HL-60/S4 treated with retinoic acid at 250 ng/mL for 4 days and 3 days (cell line): ENCODE measurements at regions not wholly inside any gene's neighbourhood (a gene's known extent, or its start where the extent isn't known, plus 50 kb on each side); places are given as distances from the start of the nearest gene placed in this dataset.

Experiments used
- in situ Hi-C: fragments of 300-500 bp; cut with MboI; formaldehyde crosslinking; loops from 2 replicates; pipeline ENCODE4 v1.7.0; 2022; ENCODE audit warnings: low sequenced_read_pairs

DNA sequence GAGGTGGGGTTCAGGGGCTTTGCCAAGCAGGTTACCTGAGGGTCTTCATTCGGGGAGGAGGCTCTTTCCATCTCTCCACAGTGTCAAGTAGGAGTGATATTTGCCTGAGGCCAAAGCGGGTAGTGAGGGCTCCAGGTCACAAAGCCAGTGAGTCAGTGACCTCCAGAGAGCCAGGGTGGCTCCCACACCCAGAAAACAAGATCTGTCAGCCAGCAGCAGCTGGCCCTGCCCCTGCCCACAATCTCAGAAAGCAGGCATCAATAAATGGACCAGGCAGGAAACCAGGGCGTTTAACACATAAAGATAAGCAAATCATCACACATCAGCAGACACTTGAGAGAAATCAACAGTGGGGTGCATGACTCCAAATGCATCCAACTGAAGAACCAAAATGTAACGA is 250.8 kb downstream of the CDH26 start:
- in situ Hi-C loops = loop anchor here (25.0 kb wide), 1 partner anchor 903 kb away; no protein-coding TSS in a partner anchor

DNA sequence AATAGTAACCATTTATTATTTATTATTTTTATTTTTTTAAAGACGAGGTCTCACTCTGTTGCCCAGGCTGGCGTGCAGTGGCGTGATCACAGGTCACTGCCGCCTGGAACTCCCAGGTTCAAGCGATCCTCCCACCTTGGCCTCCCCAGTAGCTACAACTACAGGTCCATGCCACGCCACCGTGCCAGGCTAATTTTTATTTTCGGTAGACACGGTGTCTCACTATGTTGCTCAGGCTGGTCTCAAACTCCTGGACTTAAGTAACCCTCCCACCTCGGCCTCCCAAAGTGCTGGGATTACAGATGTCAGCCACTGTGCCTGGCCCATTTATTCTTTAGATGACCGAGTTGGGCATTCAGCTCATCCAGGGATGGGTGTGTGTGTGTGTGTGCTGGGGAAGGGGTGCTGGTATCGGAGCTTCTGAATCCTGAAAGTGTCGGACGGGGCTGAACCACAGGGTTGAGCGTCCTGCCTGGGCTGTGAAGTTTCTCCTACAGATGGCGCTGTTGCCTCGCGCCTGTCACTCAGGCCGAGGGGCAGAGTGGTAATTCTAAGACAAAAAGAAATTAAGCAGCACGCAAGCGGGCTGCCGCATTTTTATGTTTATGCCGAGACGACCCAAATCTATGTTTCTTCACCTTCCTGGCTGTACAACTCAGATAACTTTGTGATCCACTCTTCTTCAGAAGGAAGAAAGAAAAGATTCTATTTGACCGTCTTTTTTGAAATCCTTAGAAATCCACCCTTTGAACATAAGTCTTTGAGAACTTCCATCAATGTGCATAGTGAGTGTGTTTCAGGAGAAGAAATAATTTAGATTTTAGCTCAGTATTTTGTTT is 252.8 kb downstream of the CDH26 start:
- in situ Hi-C loops = loop anchor here (25.0 kb wide), 1 partner anchor 901 kb away; no protein-coding TSS in a partner anchor

DNA sequence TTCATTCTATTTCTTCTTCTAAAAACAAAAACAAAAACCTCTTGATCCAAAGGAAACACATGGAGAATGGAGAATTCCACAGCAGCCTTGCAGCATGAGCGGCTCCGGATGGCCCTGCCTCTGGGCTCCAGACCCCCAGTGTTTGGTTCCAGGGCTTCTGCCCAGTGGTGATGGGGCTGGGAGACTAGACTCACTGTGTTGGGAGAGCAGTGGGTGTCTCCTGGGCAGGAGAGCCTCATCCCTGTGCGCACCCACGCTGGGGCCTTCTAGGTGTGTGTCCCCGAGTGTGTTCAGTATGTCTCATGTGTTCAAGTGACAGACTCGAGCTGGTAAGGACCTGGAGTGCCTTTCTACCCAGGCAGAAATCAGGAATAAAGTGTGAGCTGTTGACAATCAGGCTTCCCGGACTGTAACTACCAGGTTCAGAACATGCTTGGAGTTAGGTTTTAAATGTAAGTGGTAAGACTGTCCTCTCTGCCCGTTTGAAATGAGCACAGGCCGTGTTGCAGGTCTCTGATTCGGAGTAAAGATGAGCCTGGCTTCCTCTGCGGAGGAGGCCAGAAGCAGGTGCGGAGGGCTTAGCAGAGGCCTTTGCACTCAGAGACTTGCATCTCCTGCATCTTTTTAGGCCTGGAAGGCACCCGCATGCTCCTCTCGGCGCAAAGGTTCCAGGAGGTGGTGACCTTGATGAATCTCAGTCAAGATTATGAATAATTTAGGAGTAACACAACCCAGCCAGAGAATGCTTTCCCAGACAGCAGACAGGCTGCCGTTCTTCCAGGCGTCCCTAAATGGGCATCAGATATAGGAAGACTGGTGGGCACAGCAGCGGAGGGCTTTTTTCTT is 253.6 kb downstream of the CDH26 start:
- in situ Hi-C loops = loop anchor here (25.0 kb wide), 1 partner anchor 900 kb away; no protein-coding TSS in a partner anchor

DNA sequence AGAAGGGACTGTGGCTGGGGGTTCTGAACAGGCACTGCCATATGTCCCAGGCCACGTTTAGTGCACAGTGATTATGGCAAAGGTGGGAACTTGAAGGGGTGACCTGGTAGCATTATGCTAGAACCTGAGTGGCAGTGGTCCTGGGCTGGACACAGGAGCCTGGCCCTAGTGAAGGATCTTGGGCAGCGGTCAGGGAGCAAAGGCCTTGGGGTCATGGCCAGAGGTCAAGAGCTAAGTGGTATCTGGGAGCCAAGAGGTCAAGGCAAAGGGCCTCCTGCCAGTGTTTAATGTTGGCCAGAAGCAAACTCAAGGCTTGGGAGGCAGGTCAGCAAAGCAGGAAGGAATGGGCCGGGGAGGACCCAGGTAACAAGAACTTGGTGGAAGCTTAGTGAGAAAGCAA is 254.5 kb downstream of the CDH26 start:
- in situ Hi-C loops = loop anchor here (25.0 kb wide), 1 partner anchor 900 kb away; no protein-coding TSS in a partner anchor

DNA sequence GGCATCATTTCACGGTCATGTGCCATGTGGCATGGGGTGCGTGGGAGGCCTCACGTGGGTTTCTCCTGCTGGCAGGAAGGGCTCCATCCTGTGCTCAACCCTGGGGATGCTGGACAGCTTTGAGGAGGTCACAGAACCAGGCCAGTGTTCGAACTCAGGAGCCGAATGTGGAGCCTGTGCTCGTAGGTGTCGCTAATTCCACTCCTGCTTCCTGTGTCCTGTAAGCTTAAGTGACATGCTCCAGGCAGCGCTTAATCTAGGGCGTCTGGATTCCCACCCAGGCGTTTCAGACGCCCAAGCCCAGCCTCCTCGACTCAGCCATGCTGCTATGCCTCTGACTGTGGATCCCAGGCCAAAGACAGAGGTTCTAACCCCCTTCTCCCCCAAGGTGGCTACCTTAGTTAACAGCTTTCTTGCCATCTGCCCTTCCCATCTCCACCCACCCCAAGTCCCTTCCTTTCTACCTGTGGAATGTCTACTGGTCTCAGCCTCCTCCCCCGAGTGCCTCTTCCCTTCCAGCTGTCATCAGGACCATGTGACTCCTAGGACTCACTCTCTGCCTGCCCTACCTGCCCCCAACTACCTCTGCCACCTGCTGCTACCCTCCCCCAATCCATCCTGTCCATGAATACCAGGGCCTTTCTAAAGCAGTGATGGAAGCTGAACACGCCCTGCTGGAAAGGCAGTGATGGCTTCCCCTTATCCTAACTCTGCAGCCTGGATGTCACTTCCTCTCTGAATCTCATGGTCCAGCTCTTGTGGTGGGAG is 255.1 kb downstream of the CDH26 start:
- in situ Hi-C loops = loop anchor here (25.0 kb wide), 1 partner anchor 899 kb away; no protein-coding TSS in a partner anchor

DNA sequence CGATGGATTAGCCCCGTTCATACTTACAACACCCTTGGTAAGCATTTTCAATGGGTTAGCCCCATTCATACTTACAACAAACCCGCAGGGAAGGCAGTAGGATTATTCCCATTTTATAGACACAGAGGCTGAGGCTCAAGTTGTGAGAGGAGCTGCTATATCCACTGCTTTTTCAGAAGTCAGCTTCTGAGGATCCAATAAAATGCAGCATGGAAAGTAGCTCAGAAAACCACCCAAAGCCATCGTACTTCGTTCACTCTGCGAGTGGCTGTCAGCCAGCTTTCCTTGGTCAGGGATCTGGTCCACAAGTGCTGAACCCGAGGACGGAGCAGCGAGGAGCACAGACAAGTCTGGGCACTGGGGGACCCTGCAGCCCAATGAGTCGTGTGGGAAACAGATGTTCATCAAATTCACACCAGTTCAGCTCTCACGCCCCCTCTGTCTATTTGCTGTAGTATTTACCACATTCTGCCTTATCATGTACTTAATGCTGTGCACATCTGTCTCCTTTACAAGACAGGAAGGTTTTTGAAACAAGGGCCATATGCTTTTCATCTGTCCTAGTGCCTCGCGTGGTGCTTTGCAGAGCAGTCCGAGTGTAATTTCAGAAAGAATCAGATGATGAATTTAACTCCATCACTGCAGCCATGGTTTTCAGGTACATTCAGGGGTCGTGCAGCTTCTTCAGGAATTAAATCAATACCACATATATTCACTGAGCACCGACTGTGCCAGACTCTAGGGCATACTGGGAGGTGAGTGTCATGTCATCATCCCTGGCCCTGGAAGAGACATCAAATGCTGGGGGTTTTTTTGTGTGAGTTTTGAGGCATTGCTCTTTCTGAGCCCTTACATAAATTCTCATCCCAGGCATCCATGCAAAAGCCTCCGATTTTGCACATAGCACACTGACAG is 256.9 kb downstream of the CDH26 start:
- in situ Hi-C loops = loop anchor here (25.0 kb wide), 1 partner anchor 897 kb away; no protein-coding TSS in a partner anchor

DNA sequence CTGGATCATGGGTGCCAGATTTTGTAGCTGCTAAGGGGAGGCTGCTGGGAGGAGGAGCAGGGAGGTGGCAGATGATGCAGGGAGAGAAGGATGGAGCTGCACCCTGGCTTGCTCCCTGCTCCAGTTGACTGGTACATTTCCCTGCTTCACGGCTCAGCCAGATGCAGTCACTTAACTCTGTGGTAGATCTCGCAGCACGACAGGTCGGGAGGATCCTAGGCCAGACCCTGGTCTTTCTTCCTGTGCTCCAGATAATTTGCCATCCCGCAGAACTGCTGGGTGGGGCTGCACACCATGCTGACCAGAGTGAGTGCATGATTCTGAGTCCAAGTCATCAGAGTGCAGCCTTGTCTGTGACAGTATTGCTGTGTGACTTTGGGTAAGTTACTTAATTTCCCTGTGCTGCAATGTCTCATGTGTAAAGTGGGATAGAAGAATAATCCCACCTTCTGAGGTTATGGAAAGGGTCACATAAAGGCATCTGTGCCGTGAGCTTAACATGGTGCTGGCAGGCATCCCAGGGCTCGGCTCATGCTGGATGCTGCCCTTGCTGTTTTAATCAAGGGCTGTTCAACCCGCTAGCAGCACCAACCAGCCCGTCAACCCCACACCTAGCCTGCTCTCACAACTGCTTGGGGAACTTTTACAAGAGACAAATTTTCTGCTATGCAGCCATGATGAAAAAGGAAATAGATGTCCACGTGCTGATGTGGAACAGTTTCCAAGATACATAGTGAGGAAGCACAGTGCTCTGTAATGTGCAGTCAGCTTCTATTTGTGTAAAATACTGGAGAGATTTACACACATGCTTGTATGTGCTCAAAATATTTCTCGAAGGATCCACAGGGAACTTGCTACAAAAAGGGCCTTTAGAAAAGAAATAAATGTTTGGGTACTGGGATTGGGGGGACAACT is 257.9 kb downstream of the CDH26 start:
- in situ Hi-C loops = loop anchor here (25.0 kb wide), 1 partner anchor 896 kb away; no protein-coding TSS in a partner anchor

DNA sequence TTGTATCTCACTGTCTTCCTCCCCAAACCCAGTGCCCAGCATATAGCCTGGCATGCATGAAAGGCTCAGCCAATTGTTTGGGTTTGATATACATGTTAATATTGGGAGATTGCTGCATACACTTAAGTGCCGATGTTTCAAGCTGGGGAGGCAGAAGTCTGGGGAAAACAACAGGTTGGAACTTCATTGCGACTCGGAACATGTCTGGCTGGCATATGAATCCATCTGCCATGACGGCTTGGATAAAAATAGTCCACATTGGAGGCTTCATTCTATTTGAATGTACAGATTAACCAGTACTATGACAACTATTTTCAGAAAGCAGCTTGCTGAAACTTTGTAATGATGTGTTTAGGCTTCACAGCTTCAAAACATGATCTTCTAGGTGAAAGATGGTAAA is 261.0 kb downstream of the CDH26 start:
- in situ Hi-C loops = loop anchor here (25.0 kb wide), 1 partner anchor 893 kb away; no protein-coding TSS in a partner anchor

DNA sequence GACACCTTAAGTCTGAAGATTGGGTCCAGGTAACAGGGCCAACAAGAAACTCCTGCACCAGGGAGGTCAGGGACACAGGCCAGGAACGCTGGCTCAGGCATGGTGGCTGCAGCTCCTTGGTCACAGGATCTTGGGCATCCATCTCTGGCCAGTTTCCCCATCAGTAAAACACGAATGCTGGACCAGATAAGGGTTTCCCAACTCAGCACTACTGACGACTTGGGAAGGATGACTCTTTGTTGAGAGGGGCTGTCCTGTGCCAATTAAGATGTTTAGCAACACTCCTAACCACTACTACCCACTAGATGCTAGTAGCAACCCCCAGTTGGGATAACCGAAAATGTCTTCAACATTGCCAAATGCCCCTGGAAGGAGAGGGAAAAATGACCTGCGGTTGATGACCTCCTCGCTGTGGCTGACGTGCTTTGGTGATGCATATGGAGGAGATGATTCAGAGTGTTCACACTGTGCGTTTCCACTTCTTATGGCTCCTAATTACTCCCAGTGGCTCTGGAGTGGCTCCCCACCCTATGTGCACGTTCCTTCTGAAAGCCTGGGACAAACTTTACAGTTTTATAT is 261.9 kb downstream of the CDH26 start:
- in situ Hi-C loops = loop anchor here (25.0 kb wide), 1 partner anchor 892 kb away; no protein-coding TSS in a partner anchor

DNA sequence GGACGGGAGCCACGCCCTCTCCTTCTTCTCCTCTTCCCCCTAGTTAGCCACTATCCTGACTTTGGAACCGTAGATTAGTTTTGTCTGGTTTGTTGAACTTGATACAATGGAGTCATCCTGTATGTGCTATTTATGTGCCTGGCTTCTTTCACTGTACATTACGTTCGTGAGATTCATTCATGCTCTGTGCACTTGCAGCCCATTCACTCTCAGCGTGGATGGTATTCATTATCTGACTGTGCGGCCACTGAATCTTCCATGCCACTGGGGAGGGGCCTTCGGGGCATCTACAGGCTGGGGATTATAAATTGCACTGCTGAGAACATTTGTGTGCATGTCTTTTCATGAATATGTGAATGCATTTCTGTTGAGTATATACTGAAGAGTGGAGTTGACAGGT is 262.5 kb downstream of the CDH26 start:
- in situ Hi-C loops = loop anchor here (25.0 kb wide), 1 partner anchor 892 kb away; no protein-coding TSS in a partner anchor

DNA sequence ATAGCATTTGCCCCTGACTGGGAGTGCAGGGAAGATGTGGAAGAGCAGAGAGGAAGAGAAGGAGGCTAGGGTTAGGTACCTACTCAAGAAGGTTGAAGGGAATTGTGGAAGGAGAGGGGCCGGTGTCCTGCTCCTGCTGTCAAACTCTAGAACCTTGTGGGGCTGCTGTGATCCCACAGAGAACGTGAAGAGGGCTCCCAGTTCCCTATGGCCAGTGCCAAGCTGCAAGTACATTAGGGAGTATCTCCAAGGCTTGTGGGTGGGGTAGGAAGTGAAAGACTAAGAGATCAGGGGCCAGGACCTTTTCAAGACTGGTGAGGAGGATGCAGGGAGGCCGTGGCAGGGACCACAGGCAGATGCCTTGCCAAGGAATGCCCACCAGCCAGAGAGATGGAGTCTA is 263.4 kb downstream of the CDH26 start:
- in situ Hi-C loops = loop anchor here (25.0 kb wide), 1 partner anchor 891 kb away; no protein-coding TSS in a partner anchor

DNA sequence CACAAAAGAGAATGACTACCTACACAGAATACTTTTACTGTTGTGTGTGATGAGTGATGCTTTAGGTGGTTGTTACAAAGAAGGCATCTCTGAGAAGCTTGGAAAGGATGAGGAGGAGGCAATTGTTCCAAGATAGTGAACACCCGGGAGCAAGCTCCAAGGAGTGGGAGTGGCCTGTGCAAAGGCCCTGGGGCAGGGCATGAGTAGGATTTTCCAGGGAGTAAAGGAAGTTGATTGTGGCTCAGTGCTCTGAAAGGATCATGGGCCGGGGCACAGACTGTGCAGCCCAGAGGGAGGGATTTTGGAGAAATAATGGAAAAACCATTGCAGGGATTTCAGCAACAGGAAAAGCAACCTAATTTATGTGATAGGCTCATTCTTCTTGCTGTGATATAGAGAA is 264.3 kb downstream of the CDH26 start:
- in situ Hi-C loops = loop anchor here (25.0 kb wide), 1 partner anchor 890 kb away; no protein-coding TSS in a partner anchor

DNA sequence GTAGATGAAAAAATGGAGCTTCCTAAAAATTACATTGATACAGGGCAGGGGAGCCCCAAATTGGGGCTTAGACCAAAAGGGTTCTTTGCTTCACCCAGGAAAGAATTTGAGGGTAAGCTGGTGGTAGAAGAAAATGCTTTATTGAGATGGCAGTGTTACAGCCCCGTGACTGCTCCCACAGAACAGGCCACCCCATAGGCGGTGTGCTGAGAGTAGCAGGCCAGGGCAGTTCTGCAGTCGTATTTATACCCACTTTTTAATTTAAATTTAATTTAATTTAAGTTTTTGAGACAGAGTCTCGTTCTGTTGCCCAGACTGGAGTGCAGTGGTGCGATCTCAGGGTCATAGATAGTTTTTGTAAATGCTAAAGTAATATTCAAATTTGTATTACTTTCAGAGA is 265.0 kb downstream of the CDH26 start:
- in situ Hi-C loops = loop anchor here (25.0 kb wide), 1 partner anchor 889 kb away; no protein-coding TSS in a partner anchor

DNA sequence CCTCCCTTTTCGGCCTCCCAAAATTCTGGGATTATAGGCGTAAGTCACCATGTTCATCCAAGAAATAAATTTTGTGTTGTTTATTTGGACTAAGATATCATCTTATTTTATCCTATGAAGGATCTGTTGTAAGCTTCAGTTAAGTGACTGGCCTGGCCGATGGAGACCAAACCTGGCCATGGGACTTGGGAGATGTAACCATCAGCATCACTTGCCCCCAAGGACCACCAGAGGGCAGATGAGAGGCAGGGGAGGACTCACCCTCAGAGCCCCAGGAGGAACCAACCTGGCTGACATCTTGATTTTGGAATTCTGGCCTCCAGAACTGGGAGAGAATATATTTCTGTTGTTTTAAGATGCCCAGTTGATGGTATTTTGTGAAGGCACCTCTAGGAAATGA is 266.7 kb downstream of the CDH26 start:
- in situ Hi-C loops = loop anchor here (25.0 kb wide), 1 partner anchor 887 kb away; no protein-coding TSS in a partner anchor

DNA sequence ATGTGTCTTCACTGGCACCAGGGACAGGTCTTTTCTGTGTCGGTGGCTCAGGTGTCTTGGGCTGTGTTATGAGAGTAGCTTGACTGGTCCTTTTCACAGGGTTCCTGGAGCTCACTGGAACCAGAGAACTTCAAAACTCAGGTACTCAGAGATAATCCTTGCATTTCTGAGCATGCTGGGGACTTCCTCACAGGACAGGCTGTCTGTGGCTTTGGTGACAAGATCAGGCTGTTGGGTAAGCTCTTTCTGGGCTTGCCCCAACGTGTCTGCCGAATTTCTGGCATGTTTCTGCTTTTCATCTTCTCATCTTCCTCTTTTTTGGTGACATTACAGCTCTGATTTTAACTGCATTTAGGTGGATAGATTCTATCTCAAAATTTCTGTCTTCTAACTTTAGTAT is 270.0 kb downstream of the CDH26 start:
- in situ Hi-C loops = no loop called here

DNA sequence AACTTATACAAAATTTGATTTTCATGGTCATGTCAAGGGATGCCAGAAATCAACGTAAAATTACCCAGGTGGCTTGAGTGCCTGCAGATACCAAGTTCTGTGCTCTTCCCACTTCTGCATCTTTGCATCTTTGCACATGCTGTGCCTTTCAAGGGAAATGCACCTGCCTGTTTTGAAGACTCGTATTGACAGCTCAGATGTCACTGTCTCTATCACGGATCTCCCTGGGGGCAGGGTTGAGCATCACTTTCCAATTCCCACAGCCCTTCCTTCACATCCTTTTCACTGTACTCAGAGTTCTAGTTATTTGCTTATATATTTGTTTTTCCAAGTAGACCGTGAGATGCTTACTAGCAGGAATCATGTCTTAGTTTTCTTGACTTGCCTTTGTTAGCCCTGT is 274.2 kb downstream of the CDH26 start:
- in situ Hi-C loops = no loop called here

DNA sequence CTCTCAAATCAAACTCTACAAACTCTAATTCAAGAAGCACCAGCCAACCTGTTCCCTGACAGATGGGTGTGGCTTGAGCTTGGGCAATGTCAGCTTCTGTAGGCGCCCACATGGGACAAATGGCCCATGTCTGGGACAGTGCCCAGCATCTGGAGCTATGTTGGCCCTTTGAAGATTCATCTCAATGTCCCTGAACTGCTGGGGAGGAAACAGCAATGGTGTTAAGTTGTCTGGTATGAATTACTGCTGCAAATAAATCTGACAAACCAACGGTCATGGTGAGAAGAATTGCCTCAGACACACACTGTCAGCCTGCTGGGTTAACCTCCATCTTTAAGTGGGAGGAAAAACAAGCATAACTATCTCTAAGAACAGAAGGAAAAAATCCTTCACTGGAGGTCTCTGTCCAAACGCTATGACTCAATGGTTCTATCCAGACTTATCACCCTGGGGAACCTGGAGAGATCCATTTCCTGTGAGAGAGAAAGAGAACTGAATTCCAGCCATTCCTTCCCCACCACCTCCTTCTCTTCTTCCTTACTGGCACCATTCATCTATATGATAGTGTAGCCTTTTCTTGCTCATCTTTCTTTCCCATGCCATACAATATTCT is 274.9 kb downstream of the CDH26 start:
- in situ Hi-C loops = no loop called here
